ENCODE measurements at regions not wholly inside any gene's neighbourhood (a gene's known extent, or its start where the extent isn't known, plus 50 kb on each side); places are given as distances from the start of the nearest gene placed in this dataset.

- no peak overlapping the region for H2BK12ac ChIP-seq (ENCODE audit: insufficient read length, low read depth, low read length)
- no peak overlapping the region for H3K27ac ChIP-seq (ENCODE audit: insufficient read length, low read depth, low read length)
- no peaks in the 10 kb centered on the region for H3K4me1 ChIP-seq (ENCODE audit: insufficient read depth, low read length)
- no peak overlapping the region for H3K56ac ChIP-seq (ENCODE audit: insufficient read length, low read depth, low read length)
- no peak overlapping the region for H2AFZ ChIP-seq (ENCODE audit: low read length)
- no peak for TF ChIP-seq CTCF (conservative IDR thresholded peaks at IDR 0.05)
- no peaks in the 10 kb centered on the region for H3K27me3 ChIP-seq (ENCODE audit: insufficient read depth, low read length)
- no peak overlapping the region for H2BK20ac ChIP-seq (ENCODE audit: low read depth, low read length, poor library complexity, severe bottlenecking)
- H3K18ac ChIP-seq (ENCODE audit: insufficient read length, low read depth, low read length), result no peak overlapping the region
- no peak overlapping the region for H2BK15ac ChIP-seq (ENCODE audit: low read depth, low read length)
- H4K20me1 ChIP-seq (ENCODE audit: control insufficient read depth, insufficient read depth, insufficient read length), result no peaks in the 10 kb centered on the region
- H3K36me3 Mint-ChIP-seq (ENCODE audit: insufficient read depth in 1 of 3, low read depth in 3 of 3), result no peaks in the 10 kb centered on the region
- H3K9me3 Mint-ChIP-seq, result no peaks in the 10 kb centered on the region; a peak in 1 of 5 replicates
- no peak overlapping the region for H2BK120ac ChIP-seq (ENCODE audit: low read depth, low read length, poor library complexity, severe bottlenecking)
- H3K79me2 ChIP-seq (ENCODE audit: insufficient read depth, low read length), result no peaks in the 10 kb centered on the region
- H4K91ac ChIP-seq (ENCODE audit: insufficient read length, low read depth, low read length), result no peak overlapping the region
- no CpG with 5 or more reads among the region's 3 CpGs for WGBS (ENCODE audit: extremely low coverage, insufficient read length, low lambda C conversion rate)
- H4K8ac ChIP-seq (replicated peaks; ENCODE audit: insufficient read length, low read depth, low read length), result no peak overlapping the region
- no peak overlapping the region for H3K4me2 ChIP-seq (ENCODE audit: insufficient read depth, insufficient read length, low read length)
- H3K9me3 ChIP-seq (ENCODE audit: control insufficient read depth, low read depth, low read length), result no peaks in the 10 kb centered on the region
- H3K4me1 Mint-ChIP-seq, result no peaks in the 10 kb centered on the region
- H3K27me3 Mint-ChIP-seq (ENCODE audit: low read depth), result no peaks in the 10 kb centered on the region
- no peak overlapping the region for H3K14ac ChIP-seq (ENCODE audit: insufficient read depth, low read length)
- H3T11ph ChIP-seq (ENCODE audit: low read length), result no peak overlapping the region
- no peak overlapping the region for H3K4ac ChIP-seq (ENCODE audit: low read depth, low read length)
- H3K23me2 ChIP-seq (ENCODE audit: insufficient read length, low read depth, low read length, poor library complexity, severe bottlenecking), result no peaks in the 10 kb centered on the region
- no peak overlapping the region for H2BK5ac ChIP-seq (ENCODE audit: insufficient read length, low read length)
- H3K79me1 ChIP-seq (ENCODE audit: insufficient read depth, low read depth, low read length, poor library complexity, severe bottlenecking), result no peaks in the 10 kb centered on the region
- H3K23ac ChIP-seq (ENCODE audit: insufficient read length, low read depth, low read length), result no peak overlapping the region
- H3K9ac ChIP-seq (ENCODE audit: extremely low read depth, insufficient read length, low read length), result no peak overlapping the region
- no peak overlapping the region for H2AK5ac ChIP-seq (ENCODE audit: insufficient read length, low read length)
- no peak overlapping the region for H3K27ac Mint-ChIP-seq
- H4K5ac ChIP-seq (ENCODE audit: insufficient read length, low read depth, low read length), result no peak overlapping the region
- no peak overlapping the region for H3K4me3 Mint-ChIP-seq
- no peak for DNase-seq
These were observed 324.9 kb upstream of the NFIA start for GRCh38 chr1:60757485-60757884.
